ENCODE measurements at regions not wholly inside any gene's neighbourhood (a gene's known extent, or its start where the extent isn't known, plus 50 kb on each side); places are given as distances from the start of the nearest gene placed in this dataset.

GRCh38 chr1:47596328-47596727 lies 158.5 kb downstream of the FOXD2 start:
- peaks cover 6% of the 10 kb centered on the region; the same call in 1 of the 2 replicates for H3K27me3 Mint-ChIP-seq (ENCODE audit: low read depth)
- Histone ChIP-seq H3K27ac (ENCODE audit: insufficient read length, low read depth, low read length) (no peak overlapping the region), H3K56ac (ENCODE audit: insufficient read length, low read depth, low read length) (no peak overlapping the region)

More at GRCh38 chr1:47596328-47596727, 158.5 kb downstream of the FOXD2 start:
- no peak overlapping the region for H3K14ac ChIP-seq (ENCODE audit: insufficient read depth, low read length)
- no peak overlapping the region for H3K18ac ChIP-seq (ENCODE audit: insufficient read length, low read depth, low read length)
- H3K4me2 ChIP-seq (ENCODE audit: insufficient read depth, insufficient read length, low read length): no peak overlapping the region
- no peaks in the 10 kb centered on the region for H3K79me1 ChIP-seq (ENCODE audit: insufficient read depth, low read depth, low read length, poor library complexity, severe bottlenecking)
- no peak overlapping the region for H2AFZ ChIP-seq (ENCODE audit: low read length)
- H2BK20ac ChIP-seq (ENCODE audit: low read depth, low read length, poor library complexity, severe bottlenecking): no peak overlapping the region
- H2BK12ac ChIP-seq (ENCODE audit: insufficient read length, low read depth, low read length): no peak overlapping the region
- H4K8ac ChIP-seq (replicated peaks; ENCODE audit: insufficient read length, low read depth, low read length): no peak overlapping the region
- H3K4me3 Mint-ChIP-seq: no peak overlapping the region
- H3K27ac Mint-ChIP-seq: no peak overlapping the region
- H2BK5ac ChIP-seq (ENCODE audit: insufficient read length, low read length): no peak overlapping the region
- H3K4ac ChIP-seq (ENCODE audit: low read depth, low read length): no peak overlapping the region
- H3K23ac ChIP-seq (ENCODE audit: insufficient read length, low read depth, low read length): no peak overlapping the region
- no peaks in the 10 kb centered on the region for H3K23me2 ChIP-seq (ENCODE audit: insufficient read length, low read depth, low read length, poor library complexity, severe bottlenecking)
- H4K5ac ChIP-seq (ENCODE audit: insufficient read length, low read depth, low read length): no peak overlapping the region
- no peak for TF ChIP-seq CTCF (conservative IDR thresholded peaks at IDR 0.05)
- WGBS (ENCODE audit: extremely low coverage, insufficient read length, low lambda C conversion rate): no CpG with 5 or more reads among the region's 3 CpGs
- no peaks in the 10 kb centered on the region for H3K4me1 ChIP-seq (ENCODE audit: insufficient read depth, low read length)
- no peak overlapping the region for H2AK5ac ChIP-seq (ENCODE audit: insufficient read length, low read length)
- no peaks in the 10 kb centered on the region for H4K20me1 ChIP-seq (ENCODE audit: control insufficient read depth, insufficient read depth, insufficient read length)
- peaks cover 18 to 19% of the 10 kb centered on the region in 2 experiments for H3K9me3 Mint-ChIP-seq
- H3T11ph ChIP-seq (ENCODE audit: low read length): no peak overlapping the region
- H2BK120ac ChIP-seq (ENCODE audit: low read depth, low read length, poor library complexity, severe bottlenecking): no peak overlapping the region
- peaks cover 3 to 9% of the 10 kb centered on the region in 2 experiments for H3K4me1 Mint-ChIP-seq
- H3K79me2 ChIP-seq (ENCODE audit: insufficient read depth, low read length): no peaks in the 10 kb centered on the region
- DNase-seq: no peak
- peaks cover 0 to 15% (median 0%) of the 10 kb centered on the region in 3 experiments; a peak in 6 of 7 replicates for H3K36me3 Mint-ChIP-seq (ENCODE audit: insufficient read depth in 1 of 3, low read depth in 3 of 3)
- no peak overlapping the region for H2BK15ac ChIP-seq (ENCODE audit: low read depth, low read length)
- no peak overlapping the region for H4K91ac ChIP-seq (ENCODE audit: insufficient read length, low read depth, low read length)
- H3K27me3 ChIP-seq (ENCODE audit: insufficient read depth, low read length): peaks cover 16% of the 10 kb centered on the region; the same call in 1 of the 2 replicates
- no peak overlapping the region for H3K9ac ChIP-seq (ENCODE audit: extremely low read depth, insufficient read length, low read length)
- peaks cover 2% of the 10 kb centered on the region for H3K9me3 ChIP-seq (ENCODE audit: control insufficient read depth, low read depth, low read length)

All from H9 (cell line).